ENCODE measurements at regions not wholly inside any gene's neighbourhood (a gene's known extent, or its start where the extent isn't known, plus 50 kb on each side); places are given as distances from the start of the nearest gene placed in this dataset.

DNA sequence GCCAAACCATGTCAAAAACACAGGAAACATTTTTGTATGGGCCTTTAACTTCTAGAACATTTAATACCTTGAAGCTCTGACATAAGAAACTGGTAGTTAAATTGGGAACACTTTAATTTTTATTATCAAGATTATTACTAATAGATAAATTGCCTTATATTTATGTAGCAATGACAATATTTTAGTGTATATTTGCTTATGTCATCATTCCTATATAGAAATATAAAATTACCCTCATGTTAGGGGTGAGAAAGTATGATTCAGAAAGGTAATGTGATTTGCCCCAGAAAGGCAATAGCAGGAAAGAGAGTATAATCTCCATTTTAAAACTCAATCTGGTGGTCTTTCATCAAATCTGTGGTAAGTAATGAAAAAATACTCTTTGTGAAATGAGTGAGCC lies 147.4 kb downstream of the IL15 start:
- DNase-seq (ENCODE audit: low read depth in 2 of 2): no peak

DNA sequence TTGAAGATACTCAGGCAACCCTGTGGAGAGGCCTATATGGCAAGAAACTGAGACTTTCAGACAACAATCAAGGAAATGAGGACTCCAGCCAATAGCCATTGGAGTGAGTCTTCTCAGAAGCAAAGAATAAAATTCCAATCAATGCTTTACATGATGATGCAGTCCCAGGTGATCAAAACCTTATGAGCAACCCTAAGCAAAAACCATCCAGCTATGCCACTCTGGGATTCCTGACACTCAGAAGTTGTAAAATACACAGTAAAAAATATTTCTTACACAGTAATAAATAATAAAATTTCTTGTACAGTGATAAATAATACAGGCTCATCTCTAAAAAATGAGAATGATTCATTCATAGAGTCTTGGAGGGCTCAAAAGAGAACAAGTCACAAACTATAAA lies 150.6 kb downstream of the IL15 start:
- DNase-seq (ENCODE audit: low read depth in 2 of 2): no peak

DNA sequence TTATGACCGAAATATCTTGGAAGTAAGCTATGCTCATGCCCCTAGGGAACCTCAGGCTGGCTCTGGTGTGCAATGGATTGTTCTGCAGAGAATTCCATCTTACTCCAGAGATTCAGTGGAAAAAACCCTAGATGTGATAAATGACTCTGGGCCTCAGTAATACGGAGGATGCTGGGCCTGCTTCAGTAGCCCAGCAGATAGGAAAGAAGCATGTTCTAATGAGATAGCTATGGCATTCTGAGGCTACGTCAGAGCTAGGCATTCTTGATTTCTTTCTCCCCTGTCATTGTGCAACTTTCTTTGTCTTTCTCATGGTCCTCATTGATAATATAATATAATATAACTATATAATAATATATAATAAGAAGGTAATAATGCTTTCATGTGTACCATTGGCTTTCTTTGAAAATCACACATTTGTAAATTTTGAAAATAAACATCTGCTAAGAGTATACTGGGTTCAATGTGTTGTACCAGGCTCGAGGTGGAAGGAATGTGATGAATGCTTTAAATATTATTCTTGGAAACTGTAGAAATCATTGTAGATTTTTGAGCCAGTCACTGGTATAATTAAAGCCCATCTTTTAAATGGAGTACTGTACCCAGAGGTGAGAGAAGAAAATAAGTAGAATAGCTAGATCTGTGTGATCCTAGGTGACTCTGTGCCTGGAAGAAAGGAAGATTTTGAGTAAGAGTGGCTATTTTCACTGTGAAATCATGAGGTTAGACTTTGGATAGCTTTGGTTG lies 152.0 kb downstream of the IL15 start:
- DNase-seq (ENCODE audit: low read depth in 2 of 2): no peak

DNA sequence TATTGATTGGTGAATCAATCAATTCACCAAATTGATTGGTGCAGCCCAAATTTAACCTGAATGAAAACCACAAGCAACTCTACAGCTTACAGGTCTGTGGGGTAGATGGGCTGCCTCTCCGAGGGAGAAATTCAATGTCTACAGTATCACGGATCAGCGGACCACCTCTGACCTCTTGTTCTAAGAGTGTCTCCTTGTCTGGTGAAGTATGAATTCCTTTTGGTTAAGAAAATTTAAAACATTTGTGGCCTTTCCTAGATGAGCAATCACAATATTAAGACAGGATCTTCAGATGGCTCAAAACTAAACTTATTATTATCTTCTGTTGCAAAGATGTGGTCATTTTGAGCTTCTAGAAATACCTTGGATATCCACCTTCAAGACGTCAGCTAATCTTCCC lies 153.3 kb downstream of the IL15 start:
- DNase-seq (ENCODE audit: low read depth in 2 of 2): no peak

DNA sequence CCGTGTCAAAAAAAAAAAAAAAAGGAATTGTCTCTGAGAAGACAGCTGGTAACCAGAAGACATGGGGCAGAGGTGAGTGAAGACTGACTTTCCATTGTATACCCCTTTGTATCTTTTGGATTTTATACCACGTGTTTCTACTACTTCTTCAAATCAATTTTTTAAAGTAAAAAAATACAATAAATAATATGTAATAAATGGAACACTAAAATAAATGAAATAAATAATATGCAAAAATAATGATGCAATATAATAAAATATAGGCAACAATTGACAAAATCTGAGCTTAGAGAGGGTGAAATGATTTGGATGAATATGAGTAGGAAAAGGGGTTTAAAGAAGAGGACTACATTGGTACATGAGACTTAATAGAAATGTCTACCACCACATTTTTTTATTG lies 155.8 kb downstream of the IL15 start:
- no peak for DNase-seq (ENCODE audit: low read depth in 2 of 2)

DNA sequence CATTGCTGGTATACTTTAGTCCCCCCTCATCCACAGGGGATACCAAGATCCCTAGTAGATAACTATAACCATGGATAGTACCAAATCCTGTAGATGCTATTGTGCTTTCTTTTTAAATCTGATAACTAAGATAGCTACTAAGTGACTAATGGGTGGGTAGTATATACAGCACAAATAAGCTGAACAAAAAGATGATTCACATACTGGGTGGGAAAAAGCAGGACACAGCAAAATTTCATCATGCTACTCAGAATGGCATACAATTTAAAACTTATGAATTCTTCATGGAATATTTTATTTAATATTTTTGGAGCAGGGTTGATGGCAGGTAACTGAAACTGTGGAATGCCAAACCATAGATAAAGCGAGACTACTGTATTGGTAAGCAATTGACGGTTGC lies 161.6 kb downstream of the IL15 start:
- no peak for DNase-seq (ENCODE audit: low read depth in 2 of 2)

DNA sequence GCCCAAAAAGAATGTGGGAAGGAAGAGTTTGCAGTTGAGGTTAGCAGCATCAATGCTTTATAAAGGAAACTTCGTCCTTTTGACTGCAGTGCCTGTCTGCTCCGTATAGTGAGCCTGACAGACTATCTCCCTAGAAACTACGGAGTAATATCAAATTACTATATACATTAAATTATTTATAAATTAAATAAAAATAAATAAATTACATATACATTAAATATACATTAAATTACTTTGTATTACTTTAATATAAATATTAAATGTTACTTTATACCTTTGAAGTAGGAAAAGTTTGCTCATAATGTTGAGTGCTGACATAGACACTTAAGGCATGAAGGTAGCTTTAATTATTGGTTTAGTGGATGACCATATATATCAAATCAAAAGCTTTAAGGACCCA lies 165.2 kb downstream of the IL15 start:
- DNase-seq (ENCODE audit: low read depth in 2 of 2): no peak

DNA sequence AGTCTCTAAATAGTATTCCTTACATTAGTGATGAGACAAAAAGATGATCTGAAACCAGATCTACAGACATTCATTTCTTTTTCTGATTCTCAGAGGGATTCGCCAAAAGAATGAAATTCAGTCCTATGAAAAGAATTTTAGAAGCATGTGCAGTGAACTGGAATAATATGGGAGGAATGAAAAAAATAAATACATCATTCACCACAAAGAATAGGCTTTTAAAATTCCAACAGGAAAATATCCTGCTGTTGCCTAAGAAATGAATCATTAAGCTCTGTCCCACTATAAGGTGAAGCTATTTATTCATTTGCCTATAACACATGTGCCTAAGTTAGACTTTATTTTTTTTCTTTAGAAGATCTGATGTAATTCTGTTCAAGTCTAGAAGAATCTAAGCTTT lies 165.9 kb downstream of the IL15 start:
- DNase-seq (ENCODE audit: low read depth in 2 of 2): no peak

DNA sequence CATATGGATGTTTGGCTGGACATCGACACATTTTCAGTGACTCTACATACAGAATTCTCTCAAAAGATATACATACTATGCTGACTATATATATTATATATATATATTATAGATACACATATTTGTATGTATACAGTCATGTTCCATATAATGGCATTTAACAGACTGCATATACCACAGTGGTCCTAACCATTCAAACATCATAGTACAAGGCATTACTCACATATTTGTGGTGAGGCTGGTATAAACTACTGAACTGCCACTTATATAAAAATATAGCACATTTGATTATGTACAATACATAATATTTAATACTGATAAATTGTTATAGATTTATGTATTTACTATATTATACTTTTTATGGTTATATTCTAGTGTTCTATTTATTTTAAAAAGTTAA lies 168.5 kb downstream of the IL15 start:
- DNase-seq (ENCODE audit: low read depth in 2 of 2): no peak

DNA sequence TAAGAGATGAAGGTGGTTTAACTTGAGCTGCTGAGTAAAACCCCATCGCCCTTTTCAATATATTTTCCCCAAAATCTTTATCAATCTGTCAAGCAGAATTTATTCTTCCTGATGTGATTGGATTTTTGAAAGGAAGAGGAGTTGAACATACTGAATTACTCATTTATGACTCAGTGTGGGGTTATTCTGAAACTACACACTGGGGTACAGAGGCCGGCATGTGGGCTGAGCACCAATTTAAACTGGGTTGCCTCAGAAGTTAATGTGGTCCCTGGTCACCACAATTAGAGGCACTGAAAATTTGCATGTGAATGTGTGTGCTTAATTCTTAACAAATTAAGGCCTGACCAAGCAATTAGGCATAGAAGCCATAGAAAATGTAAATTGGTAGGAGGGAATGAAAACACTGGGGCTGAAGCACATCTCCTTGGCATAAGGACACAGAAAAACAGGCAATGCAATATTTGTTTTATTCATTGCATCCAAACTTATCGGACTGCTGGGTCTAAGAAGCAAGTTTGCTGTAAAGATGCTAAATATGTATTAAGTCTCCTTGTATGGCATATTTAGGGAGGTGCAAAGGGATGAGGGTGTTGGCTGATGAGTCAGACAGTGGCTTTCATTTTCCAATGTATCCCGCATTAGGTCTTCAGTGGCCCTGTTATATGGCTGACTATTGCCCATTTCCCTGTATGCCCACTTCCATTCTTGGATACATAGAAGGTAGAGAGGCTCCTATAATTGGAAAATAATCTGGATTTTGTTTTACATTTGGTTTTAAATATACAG lies 170.9 kb downstream of the IL15 start:
- DNase-seq (ENCODE audit: low read depth in 2 of 2): no peak

DNA sequence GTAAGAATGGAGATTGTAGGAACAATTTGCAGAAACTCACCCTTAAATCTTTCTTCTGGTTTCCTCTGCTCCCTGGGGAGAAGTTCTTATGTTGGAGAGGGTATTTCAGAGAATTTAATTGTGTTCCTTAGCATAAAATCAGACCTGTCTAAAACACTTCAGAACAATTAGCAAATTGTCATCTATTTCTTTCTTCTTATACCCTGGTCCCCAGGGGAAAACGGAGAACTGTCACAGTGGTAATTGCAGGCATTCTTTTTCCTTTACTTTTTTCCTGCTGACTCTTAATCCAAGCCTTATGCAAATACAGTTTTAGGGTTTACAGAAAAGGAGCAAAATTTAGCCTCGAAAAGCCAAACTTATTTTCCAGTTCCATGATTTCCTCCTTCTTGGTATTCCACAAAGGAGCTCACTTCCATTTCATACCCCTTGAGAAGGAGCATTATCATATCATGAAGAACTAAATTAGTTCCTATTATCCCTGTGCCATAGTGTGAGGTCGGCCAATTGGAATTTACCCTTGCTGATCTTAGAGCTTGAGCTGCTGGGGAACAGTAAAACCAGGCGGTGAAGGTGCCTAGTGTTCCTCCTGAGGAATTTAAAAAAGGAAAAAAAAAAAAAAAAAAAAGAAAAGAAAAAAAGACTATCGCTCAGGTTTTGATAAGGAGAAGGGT lies 173.8 kb downstream of the IL15 start:
- no peak for DNase-seq (ENCODE audit: low read depth in 2 of 2)

DNA sequence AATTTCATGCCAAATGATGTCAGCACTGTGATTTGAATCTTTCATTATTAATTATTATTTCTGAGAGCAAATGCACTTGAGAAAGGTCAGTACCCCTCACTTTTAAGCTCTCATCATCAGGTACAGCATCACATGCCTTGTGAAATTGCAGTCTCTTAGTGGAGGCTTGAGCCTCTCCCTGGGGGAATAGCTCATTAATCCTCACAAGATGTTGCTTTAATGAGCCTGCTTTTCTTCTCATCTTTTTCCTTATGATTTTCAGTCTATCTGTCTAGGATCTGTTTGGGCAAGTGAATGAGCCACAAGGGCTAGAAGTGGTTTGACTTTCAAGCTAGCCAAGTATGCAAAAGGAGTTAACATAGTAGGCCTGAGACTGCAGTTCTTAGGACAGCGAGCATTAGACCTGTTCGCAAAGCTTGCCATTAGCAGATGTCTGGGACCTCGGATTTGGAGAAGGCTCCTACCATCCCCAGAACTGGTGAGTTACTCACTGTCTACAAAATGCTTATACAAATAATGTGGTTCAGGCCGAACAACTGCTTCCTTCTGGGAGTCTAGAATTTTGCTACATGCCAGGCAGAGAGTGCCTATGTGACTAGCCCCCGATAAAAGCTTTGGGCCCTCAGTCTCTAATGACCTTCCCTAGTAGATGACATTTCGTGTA lies 174.5 kb downstream of the IL15 start:
- DNase-seq (ENCODE audit: low read depth in 2 of 2): no peak

DNA sequence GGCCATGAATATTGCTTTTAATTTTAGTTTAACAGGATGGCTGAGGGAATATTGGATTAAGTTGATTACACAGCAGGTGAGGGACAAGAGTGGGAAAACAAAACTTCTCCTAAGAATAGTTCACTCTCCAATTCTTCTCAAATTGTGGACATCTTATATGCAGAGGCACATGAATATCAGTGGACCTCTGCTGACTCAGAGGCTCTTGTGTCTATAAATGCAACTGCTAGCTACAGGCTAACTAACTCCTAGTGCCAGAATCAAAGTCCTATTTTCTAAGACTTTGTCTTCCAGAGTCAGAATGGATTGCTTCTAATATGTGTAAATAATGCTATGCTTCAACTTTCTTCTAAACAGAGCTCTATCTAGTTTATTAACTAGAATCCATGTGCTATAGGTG lies 175.8 kb downstream of the IL15 start:
- no peak for DNase-seq (ENCODE audit: low read depth in 2 of 2)

DNA sequence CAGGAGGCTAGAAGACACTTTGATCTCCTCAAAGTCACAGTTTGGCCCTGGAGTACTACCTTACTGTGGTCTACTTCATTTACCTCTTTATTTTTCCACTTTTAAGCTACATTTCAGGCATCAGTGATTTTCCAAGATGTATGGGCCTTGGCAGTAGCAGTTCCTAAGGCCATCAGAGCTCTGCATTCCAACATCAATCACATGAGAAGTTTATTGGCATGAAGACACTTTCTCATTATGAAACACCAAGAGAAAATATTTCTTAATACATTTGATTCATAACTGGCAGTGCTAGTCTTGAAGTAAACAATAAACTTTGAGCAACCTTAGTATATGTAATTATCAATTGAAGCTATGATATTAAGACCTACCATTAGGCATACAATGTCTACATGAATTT lies 178.1 kb downstream of the IL15 start:
- DNase-seq (ENCODE audit: low read depth in 2 of 2): no peak

DNA sequence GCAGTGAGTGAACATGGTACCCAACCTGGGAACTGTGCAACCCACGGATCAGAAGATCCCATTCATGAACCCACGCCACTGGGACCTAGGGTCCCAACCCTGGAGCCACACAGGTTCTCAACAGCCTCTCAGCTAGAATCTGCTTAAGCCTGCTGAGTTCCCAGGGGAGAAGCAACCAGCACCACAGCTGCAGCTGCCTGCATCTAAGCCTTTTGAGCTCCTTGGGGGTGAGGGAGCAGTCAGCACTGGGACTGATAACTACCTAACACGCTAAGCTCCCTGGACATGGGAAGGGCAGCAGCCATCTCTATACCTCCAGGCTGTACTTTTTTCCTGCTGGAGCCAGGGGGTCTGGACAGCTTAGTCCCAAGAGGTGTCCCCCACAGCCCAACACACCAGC lies 179.3 kb downstream of the IL15 start:
- no peak for DNase-seq (ENCODE audit: low read depth in 2 of 2)

DNA sequence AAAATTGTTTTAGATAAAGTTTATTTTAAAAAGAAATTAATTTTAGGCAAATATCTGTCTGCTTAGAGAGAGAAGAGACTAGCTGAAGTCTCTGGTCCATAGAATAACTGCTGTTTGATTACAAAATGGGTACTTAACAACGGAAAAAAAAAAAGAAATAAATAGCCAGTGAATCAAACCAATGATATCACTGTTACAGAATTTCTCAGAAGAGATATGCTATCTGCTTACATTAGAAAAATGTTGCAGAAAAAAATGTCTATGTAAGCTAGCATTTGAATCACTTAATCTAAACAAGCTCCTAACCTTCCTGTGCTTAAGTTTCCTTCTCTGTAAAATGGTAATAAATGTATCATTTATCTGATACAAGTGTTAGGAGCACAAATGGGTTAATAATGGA lies 189.9 kb downstream of the IL15 start:
- peak in 1 of 2 donors; percentile 7 for DNase-seq (ENCODE audit: low read depth in 2 of 2)

DNA sequence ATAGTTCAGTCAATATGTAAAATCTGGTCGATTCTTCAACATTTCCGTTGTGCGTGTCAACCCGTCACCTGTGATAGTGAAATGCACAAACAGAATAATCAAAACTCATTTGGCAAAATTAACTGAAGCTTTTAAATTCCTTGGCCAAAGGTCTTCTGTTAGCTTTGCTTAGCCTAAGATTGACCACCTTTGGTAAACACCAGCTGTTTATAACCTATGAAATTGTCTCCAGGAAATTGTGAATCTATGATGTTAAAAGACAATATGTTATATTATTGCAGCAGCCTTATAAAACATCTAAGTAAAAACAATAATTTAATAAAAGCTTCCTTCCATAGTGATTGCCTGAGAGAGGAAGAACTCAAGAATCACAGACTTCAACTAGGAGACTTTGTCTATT lies 196.8 kb downstream of the IL15 start:
- no peak for DNase-seq (ENCODE audit: low read depth in 2 of 2)

DNA sequence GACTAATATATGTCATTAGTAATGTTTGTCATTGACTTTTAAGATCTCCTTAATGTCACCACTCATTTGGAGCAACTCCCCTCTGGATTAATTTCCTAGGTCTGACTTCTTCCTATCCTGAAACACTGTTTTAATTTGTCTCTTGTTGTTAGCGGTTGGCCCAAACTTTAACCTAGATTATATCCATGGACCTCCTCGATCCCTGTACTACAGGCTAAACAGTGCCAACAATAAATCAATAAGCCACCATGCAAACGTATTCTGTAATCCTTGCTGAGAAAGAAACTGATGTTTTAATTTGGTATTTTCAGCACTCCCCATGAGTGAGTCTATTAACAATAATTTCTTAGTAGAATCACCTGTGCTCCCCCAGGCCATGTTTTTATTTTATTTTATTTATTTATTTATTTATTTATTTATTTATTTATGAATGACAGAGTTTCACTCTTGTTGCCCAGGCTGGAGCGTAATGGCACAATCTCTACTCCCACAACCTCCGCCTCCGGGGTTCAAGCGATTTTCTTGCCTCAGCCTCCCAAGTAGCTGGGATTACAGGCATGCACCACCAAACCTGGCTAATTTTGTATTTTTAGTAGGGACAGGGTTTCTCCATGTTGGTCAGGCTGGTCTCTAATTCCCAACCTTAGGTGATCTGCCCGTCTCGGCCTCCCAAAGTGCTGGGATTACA lies 204.1 kb downstream of the IL15 start:
- no peak for DNase-seq (ENCODE audit: low read depth in 2 of 2)

DNA sequence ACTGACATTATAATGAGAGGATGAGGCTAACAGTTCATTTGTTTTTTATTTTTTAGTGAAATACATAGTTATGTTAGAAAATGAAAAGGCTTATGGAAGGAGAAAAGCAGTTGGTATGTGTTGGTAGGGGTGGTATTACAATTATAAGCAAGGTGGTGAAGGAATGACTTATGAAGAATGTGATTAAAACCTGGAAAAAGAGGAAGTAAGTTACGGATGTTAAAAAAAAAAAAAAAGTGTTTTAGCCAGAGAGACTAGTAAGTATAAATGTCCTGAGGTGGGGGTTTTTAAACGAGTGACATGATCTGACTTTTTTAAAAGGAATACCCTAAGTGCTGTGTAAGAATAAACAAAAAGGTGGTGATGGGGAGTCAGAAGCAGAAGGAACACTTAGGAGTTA lies 206.8 kb downstream of the IL15 start:
- DNase-seq (ENCODE audit: low read depth in 2 of 2): no peak

DNA sequence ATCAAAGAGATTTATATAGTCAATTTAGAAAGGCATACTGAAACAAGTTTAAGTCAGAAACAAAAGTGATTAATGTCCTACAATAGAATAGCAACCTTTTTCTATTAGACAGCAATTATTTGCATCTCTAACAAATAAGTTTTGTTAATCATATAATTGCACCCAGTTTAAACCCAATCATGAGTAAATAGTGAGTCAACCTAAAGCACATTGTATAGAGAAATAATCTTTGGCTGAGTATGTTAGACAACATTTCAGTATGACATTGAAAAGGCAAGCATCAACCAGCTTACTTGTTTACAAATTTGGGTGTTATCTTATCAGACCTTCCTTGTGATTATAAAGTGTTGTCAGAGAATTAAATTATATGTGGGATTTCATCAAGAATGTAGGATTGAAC lies 209.5 kb downstream of the IL15 start:
- no peak for DNase-seq (ENCODE audit: low read depth in 2 of 2)

DNA sequence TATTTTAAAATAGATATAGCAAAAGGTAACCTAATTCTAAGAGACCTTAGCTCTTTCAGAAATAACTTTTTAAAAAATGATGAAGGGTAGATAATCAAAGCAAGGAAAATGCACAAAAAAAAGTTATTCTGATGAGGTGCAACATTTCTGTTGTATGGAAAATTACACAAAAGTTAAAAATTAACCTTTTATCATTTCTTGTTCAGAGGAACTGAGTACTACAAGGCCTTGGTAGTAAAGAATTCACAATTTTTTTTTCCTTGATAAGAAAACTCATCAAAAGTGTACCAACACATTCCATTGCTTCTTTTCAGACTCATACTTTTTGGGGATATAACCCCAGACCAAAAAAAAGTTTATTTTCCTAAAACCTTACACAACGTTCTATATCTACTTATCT lies 213.0 kb downstream of the IL15 start:
- DNase-seq (ENCODE audit: low read depth in 2 of 2): no peak

DNA sequence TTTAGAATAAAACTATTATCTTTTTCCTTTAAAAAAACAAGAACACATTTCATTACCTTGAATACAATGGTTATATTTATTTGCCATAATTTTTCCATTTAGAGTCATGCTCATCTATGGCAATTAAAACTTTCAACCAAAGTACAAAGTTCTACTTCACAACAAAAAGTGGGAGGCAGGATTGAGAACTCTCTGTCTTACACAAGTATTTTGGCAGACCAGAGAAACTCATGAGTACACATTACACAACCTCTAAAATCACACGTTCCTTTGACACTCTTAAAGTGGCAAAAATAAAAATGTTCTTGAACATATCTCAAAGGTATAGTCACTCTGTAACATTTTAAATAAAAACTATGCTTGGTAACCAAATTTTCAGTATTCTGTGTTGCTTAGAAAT lies 213.4 kb downstream of the IL15 start:
- no peak for DNase-seq (ENCODE audit: low read depth in 2 of 2)
